ENCODE measurements at regions not wholly inside any gene's neighbourhood (a gene's known extent, or its start where the extent isn't known, plus 50 kb on each side); places are given as distances from the start of the nearest gene placed in this dataset.

DNA sequence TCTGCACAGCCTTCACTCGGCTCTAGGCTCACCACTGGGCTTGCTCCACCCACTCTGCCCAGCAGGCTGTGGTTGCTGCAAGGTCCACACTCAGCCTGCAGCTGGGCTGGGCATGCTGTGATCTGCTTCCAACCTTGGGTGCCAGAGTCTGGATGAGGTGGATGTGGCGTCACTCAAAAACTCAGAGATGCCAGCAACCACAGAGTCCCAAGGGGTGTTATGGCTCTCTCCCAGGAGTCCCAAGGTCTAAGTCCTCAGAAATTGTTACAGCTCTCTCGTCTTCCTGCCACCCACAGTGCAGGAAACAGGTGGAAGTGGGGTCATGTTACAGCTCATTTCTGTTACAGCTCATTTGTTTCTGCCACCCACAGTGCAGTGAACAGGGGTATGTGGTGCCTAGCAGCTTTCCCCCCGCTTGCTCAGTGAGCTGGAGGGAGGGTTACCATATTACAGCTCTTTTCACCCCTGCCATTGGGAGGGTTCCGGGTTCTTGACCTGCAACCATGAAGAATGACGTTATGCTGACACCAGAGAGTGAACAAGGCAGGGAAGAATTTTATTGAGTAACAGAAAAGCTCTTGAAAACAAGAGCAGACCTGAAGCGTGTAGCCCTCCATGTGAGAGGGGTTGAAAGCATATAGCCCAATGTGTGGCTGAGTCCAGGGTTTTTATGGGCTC, 893.9 kb downstream of the PCDH7 start:
- ATAC-seq (ENCODE audit: low read depth) (no peak), DNase-seq (no peak)
- Mint-ChIP-seq H3K27ac (no peak overlapping the region), H3K36me3 (ENCODE audit: low read depth) (no peaks in the 10 kb centered on the region), H3K27me3 (no peaks in the 10 kb centered on the region), H3K4me3 (no peak overlapping the region), H3K9me3 (peaks cover 2% of the 10 kb centered on the region), H3K4me1 (no peaks in the 10 kb centered on the region)
- intact Hi-C loops (cut with micrococcal nuclease) = no loop called here
- ChIA-PET POLR2A (no interaction called here), CTCF (no interaction called here)
- TF ChIP-seq, protein P1, sequence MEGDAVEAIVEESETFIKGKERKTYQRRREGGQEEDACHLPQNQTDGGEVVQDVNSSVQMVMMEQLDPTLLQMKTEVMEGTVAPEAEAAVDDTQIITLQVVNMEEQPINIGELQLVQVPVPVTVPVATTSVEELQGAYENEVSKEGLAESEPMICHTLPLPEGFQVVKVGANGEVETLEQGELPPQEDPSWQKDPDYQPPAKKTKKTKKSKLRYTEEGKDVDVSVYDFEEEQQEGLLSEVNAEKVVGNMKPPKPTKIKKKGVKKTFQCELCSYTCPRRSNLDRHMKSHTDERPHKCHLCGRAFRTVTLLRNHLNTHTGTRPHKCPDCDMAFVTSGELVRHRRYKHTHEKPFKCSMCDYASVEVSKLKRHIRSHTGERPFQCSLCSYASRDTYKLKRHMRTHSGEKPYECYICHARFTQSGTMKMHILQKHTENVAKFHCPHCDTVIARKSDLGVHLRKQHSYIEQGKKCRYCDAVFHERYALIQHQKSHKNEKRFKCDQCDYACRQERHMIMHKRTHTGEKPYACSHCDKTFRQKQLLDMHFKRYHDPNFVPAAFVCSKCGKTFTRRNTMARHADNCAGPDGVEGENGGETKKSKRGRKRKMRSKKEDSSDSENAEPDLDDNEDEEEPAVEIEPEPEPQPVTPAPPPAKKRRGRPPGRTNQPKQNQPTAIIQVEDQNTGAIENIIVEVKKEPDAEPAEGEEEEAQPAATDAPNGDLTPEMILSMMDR (IDR thresholded peaks at IDR 0.05) = no peak

DNA sequence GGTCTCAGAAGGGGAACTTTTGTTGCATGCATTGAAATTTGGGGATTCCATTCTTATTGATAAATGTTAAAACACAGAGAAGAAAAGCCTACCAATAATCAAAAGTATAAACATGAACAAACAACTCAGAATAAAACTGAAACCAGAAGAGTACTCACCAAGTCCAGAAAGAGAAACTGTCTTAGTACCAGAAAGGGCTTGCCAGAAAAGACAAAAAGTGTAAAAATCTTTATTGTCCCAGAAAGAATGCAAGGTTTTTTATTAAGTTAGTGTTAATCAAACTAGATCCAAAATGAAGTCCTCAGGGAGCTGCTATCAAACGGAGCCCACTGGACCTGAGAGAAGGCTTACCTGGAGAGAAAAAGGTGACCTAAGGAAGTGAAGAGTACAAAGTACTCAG, 897.5 kb downstream of the PCDH7 start:
- intact Hi-C loops (cut with micrococcal nuclease) = no loop called here
- Mint-ChIP-seq H3K36me3 (ENCODE audit: low read depth) (no peaks in the 10 kb centered on the region), H3K9me3 (peaks cover 2% of the 10 kb centered on the region), H3K4me1 (no peaks in the 10 kb centered on the region), H3K4me3 (no peak overlapping the region), H3K27me3 (no peaks in the 10 kb centered on the region), H3K27ac (no peak overlapping the region)
- CTCF ChIA-PET = no interaction called here
- DNase-seq (no peak), ATAC-seq (ENCODE audit: low read depth) (no peak)
- POLR2A ChIA-PET = no interaction called here
- TF ChIP-seq, protein P1 (IDR thresholded peaks at IDR 0.05) = no peak

DNA sequence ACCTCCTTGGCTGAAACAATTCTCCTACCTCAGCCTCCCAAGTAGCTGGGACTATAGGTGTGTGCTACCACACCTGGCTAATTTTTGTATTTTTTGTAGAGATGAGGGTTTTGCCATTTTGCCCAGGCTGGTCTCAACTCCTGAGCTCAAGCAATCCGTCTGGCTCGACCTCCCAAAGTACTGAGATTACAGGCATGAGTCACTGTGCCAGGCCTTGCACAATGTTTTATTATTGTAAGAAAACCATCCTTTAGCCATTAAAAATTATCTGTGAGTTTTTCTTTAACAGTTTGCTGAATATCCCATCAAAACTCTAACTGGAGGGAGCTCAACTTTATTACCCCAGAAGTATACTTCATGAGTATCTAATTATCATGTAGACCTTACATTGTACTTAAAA, 900.3 kb downstream of the PCDH7 start:
- POLR2A ChIA-PET = no interaction called here
- intact Hi-C loops (cut with micrococcal nuclease) = no loop called here
- DNase-seq = no peak
- Mint-ChIP-seq H3K9me3 (no peaks in the 10 kb centered on the region), H3K27ac (no peak overlapping the region), H3K36me3 (ENCODE audit: low read depth) (no peaks in the 10 kb centered on the region), H3K27me3 (no peaks in the 10 kb centered on the region), H3K4me3 (no peak overlapping the region), H3K4me1 (no peaks in the 10 kb centered on the region)
- CTCF ChIA-PET = no interaction called here
- TF ChIP-seq, protein P1 (IDR thresholded peaks at IDR 0.05) = no peak
- ATAC-seq (ENCODE audit: low read depth) = no peak

DNA sequence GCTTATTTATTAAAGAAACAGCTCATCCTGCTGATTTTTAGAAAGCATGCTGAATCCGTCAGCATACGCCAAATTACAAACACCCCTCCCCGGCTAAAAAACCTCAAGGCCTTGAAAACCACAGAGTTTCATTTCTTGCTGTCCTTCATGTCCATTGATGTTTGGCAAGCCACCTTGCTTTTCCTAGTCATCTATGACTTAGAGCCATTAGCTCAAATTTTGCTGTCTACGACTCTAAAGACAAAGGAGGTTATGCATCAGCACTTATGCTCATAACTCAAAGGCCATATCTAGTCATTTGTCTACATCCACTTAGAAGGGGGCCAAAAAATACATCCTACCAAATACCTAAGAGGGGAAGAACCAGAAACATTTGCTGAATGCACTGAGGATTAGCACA, 925.1 kb downstream of the PCDH7 start:
- TF ChIP-seq, protein P1 (IDR thresholded peaks at IDR 0.05) = no peak
- ChIA-PET CTCF (no interaction called here), POLR2A (no interaction called here)
- Mint-ChIP-seq H3K36me3 (ENCODE audit: low read depth) (no peaks in the 10 kb centered on the region), H3K4me1 (no peaks in the 10 kb centered on the region), H3K27me3 (no peaks in the 10 kb centered on the region), H3K9me3 (no peaks in the 10 kb centered on the region), H3K27ac (no peak overlapping the region), H3K4me3 (no peak overlapping the region)
- no peak for ATAC-seq (ENCODE audit: low read depth)
- no peak for DNase-seq
- intact Hi-C loops (cut with micrococcal nuclease) = no loop called here

DNA sequence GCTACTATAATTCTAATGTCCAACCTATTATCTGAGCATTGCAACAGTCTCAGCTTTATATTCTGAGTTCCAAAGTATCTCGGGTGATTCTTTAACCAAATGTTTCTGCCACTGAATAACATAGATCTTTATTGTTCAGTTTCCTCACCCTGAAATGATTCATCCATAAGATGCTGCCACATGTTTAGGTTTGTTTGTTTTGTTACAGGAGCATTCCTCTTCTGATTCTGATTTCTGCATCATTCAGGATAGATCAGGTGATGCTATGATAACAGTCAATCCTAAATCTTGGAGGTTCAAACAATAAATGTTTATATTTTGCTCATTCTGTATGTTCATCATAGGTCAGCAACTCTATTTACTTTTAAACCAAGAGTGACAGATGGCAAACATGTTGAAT, 927.6 kb downstream of the PCDH7 start:
- H3K27me3 Mint-ChIP-seq = no peaks in the 10 kb centered on the region
- intact Hi-C loops (cut with micrococcal nuclease) = no loop called here
- no peaks in the 10 kb centered on the region for H3K4me1 Mint-ChIP-seq
- TF ChIP-seq, protein P1 (IDR thresholded peaks at IDR 0.05) = no peak
- ATAC-seq (ENCODE audit: low read depth) (no peak), DNase-seq (no peak)
- H3K36me3 Mint-ChIP-seq (ENCODE audit: low read depth) = no peaks in the 10 kb centered on the region
- H3K4me3 Mint-ChIP-seq = no peak overlapping the region
- no peak overlapping the region for H3K27ac Mint-ChIP-seq
- CTCF ChIA-PET = no interaction called here
- POLR2A ChIA-PET = no interaction called here
- H3K9me3 Mint-ChIP-seq = no peaks in the 10 kb centered on the region

All from activated B cell treated with CpG ODN at 0.5 μM for 24 hours (primary cell).